GM19467 (cell line): ENCODE measurements at regions not wholly inside any gene's neighbourhood (a gene's known extent, or its start where the extent isn't known, plus 50 kb on each side); places are given as distances from the start of the nearest gene placed in this dataset.

ENCODE experiments used
- ATAC-seq: cut with Tn5 transposase; IDR thresholded peaks from one replicate; pipeline ENCODE4 v1.9.1; 2021; ENCODE audit warnings: mild to moderate bottlenecking, moderate library complexity; ENCODE audit not compliant: unreplicated experiment

GRCh38 chr5:54659700-54660131 lies 142.2 kb downstream of the SNX18 start:
- ATAC-seq: no peak

GRCh38 chr5:54658010-54658409 lies 140.5 kb downstream of the SNX18 start:
- no peak for ATAC-seq

- no peak for ATAC-seq
Observed at GRCh38 chr5:54656261-54656728, 138.7 kb downstream of the SNX18 start.

GRCh38 chr5:54655761-54656160 lies 138.2 kb downstream of the SNX18 start:
- ATAC-seq: no peak

- ATAC-seq: no peak
Observed at GRCh38 chr5:54655266-54655665, 137.7 kb downstream of the SNX18 start.

- ATAC-seq: no peak
Observed at GRCh38 chr5:54653956-54654614, 136.5 kb downstream of the SNX18 start.

GRCh38 chr5:54651482-54652076 lies 134.0 kb downstream of the SNX18 start:
- no peak for ATAC-seq

GRCh38 chr5:54649041-54649504 lies 131.5 kb downstream of the SNX18 start:
- ATAC-seq: no peak

- peak; percentile 95 for ATAC-seq
Observed at GRCh38 chr5:54646356-54647101, 129.0 kb downstream of the SNX18 start.

- ATAC-seq: no peak
Observed at GRCh38 chr5:54645882-54646355, 128.4 kb downstream of the SNX18 start.

- no peak for ATAC-seq
Observed at GRCh38 chr5:54644226-54644625, 126.7 kb downstream of the SNX18 start.

GRCh38 chr5:54643685-54644106 lies 126.1 kb downstream of the SNX18 start:
- ATAC-seq: no peak

GRCh38 chr5:54639621-54640020 lies 122.1 kb downstream of the SNX18 start:
- ATAC-seq: no peak

- ATAC-seq: no peak
Observed at GRCh38 chr5:54638106-54638505, 120.5 kb downstream of the SNX18 start.

GRCh38 chr5:54637654-54638053 lies 120.1 kb downstream of the SNX18 start:
- ATAC-seq: no peak

- ATAC-seq: no peak
Observed at GRCh38 chr5:54634089-54634488, 116.5 kb downstream of the SNX18 start.

- no peak for ATAC-seq
Observed at GRCh38 chr5:54632131-54632701, 114.7 kb downstream of the SNX18 start.

GRCh38 chr5:54630738-54631359 lies 113.3 kb downstream of the SNX18 start:
- no peak for ATAC-seq

- no peak for ATAC-seq
Observed at GRCh38 chr5:54629115-54629514, 111.6 kb downstream of the SNX18 start.

- ATAC-seq: no peak
Observed at GRCh38 chr5:54628050-54628449, 110.5 kb downstream of the SNX18 start.

- ATAC-seq: no peak
Observed at GRCh38 chr5:54626407-54626806, 108.8 kb downstream of the SNX18 start.
